Stimulated activated naive CD8-positive, alpha-beta T cell treated with anti-CD3 and anti-CD28 coated beads, Interleukin-15, Interleukin-2, amounts not matched to agents 100 U/mL and 50 U/mL, for 24 hours (primary cell): ENCODE measurements at regions not wholly inside any gene's neighbourhood (a gene's known extent, or its start where the extent isn't known, plus 50 kb on each side); places are given as distances from the start of the nearest gene placed in this dataset.

Experiments used
- ATAC-seq: fragments of 150-1000 bp; cut with Tn5 transposase; one replicate; pipeline ENCODE4 v1.10.0; 2021
- DNase-seq: peaks from one replicate; pipeline ENCODE4 v3.0.0; 2021

DNA sequence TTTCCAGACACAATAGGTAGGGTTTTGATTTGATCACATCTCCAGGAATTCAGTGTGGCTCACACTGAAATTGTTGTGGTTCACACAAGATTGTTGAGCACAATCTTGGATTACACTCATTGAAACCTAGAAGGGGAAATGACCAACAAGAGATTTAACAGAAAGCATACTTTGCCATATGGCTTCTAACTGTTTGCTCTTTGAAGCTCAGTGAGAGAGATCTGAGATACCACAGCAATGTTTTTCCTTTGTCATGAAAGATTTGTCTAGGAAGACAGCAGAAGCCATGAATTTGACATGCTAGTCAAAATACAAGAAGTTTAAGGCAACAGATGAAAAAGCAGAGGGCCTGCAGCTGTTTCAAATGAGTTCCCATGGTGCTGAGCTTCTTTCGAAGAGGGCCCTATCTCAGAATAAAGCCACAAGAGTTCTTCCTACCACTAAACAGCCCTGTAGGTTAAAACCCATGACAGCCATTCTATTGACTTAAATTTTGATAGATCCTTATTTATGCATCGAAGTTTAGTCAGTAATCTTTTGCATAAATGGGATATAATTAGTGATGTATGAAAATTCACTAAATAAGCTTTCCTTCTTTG, 650.4 kb downstream of the LTN1 start:
- DNase-seq (no peak), ATAC-seq (no peak)

DNA sequence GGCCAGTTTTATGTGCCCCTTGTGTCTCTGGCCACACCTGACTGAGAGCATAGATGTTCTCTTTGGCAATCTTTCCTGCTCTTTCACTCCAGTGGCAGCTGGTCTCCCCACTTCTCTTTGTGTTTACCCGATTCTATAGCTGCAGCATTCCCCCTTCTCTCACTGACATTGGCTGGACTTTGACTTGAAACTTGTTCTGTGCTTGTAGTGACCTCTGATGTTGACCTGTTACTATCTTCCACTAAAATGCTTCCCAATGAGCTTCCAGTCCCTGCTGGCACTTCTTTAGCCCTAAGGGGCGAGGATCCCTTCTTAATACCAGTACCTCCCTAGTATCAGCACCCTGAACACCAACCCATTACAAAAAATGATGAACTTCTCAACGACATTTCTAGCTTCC, 653.3 kb downstream of the LTN1 start:
- no peak for DNase-seq
- no peak for ATAC-seq

GRCh38 chr21:28338701-28339305, 653.9 kb downstream of the LTN1 start:
- ATAC-seq (no peak), DNase-seq (no peak)

- ATAC-seq (no peak), DNase-seq (no peak)
Observed at GRCh38 chr21:28337315-28337714, 655.4 kb downstream of the LTN1 start.

DNA sequence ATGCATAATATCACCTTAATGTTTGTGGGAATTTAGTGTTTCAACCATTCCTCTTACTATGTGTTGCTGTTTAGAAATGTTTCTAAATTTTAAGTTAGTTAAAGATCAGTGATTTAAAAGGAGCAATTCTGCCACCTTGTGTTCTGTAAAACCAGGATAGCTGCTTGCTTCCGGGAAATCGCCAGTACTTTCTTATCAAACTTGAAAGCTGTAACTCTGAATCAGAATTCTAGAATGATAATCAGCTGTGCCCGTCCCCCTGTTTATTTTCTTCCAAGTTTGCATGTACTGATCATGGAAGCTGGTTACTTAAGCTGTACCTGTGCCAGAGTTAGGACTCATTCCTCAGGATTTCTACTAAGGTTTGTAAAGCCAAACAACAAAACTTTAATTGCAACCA, 656.4 kb downstream of the LTN1 start:
- ATAC-seq = no peak
- DNase-seq = no peak

- DNase-seq = no peak
- peak; percentile 55 for ATAC-seq
Observed at GRCh38 chr21:28334407-28334806, 658.3 kb downstream of the LTN1 start.

DNA sequence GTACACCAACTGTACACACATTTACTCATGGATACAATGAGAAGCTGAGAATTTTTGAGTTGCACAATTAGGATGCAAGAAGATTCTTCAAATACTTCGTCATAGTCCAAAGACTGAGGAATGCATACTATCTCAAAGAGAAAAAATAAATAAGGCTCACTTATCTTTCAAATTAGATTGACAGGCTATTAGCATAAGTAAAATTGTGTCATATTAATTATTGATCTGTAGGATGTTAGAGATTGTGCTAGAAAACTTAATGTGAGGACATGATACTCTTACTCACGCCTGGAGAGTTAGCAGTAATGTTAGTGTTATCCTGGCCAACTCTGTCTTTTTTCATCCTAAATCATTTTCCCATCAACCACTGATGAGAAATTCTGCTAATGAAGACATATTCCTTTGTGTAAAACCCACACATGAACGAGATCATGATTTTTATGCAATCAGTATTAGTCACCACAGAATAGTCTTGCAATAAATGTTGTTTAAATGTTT, 659.0 kb downstream of the LTN1 start:
- ATAC-seq = no peak

GRCh38 chr21:28332796-28333195, 659.9 kb downstream of the LTN1 start:
- ATAC-seq (no peak), DNase-seq (no peak)

More for the DNA sequence above, 659.0 kb downstream of the LTN1 start:
- no peak for DNase-seq

GRCh38 chr21:28325618-28326017, 667.1 kb downstream of the LTN1 start:
- DNase-seq = no peak
- ATAC-seq = no peak

GRCh38 chr21:28324690-28325089, 668.0 kb downstream of the LTN1 start:
- ATAC-seq = no peak
- DNase-seq = no peak

GRCh38 chr21:28317177-28317950, 675.3 kb downstream of the LTN1 start:
- no peak for ATAC-seq

DNA sequence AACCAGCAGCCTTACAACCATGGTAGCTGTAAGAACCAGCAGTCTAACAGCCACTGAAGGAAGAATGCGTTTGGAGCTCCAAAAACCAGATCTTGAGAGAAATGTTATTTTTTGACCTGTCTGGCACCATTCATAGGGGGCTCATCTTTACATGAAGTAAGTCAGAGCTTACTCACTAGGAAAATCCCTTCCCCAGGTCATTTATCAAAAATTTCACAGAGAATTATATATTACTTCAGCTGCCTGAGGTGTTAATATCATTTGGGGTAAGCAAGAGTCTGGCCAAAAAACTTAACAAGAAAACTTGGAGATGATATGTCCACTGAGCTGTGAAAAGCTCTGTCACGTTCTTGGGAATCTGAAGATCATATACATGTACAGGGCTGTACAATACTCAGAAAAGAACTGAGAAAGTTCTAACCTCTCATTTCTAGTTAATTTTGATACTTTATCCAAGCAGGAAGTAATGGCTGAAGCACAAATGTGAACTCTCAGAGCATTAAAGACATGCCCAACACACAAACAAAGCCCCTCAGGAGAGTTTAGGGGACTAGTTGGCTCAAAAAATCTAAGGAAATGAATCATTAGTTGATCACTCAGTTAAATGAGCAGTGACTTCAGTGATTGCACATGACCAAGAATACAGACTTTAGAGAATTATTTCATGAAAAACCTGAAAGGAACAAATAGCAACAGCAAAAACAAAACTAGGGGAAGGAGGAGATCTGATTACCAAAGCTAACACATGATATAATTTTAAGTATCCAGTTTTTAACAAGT, 681.1 kb downstream of the LTN1 start:
- ATAC-seq = no peak

More at GRCh38 chr21:28317177-28317950, 675.3 kb downstream of the LTN1 start:
- DNase-seq = no peak

GRCh38 chr21:28310711-28311110, 682.0 kb downstream of the LTN1 start:
- no peak for DNase-seq
- ATAC-seq = no peak

More for the DNA sequence above, 681.1 kb downstream of the LTN1 start:
- DNase-seq = no peak

- no peak for ATAC-seq
- DNase-seq = no peak
Observed at GRCh38 chr21:28310171-28310685, 682.4 kb downstream of the LTN1 start.

- no peak for ATAC-seq
Observed at GRCh38 chr21:28309596-28309995, 683.1 kb downstream of the LTN1 start.

GRCh38 chr21:28308516-28308915, 684.2 kb downstream of the LTN1 start:
- no peak for ATAC-seq

More at GRCh38 chr21:28309596-28309995, 683.1 kb downstream of the LTN1 start:
- DNase-seq = no peak

GRCh38 chr21:28299946-28300345, 692.7 kb downstream of the LTN1 start:
- ATAC-seq (no peak), DNase-seq (no peak)

More at GRCh38 chr21:28308516-28308915, 684.2 kb downstream of the LTN1 start:
- no peak for DNase-seq

GRCh38 chr21:28298251-28298672, 694.4 kb downstream of the LTN1 start:
- DNase-seq = no peak
- no peak for ATAC-seq

- ATAC-seq (no peak), DNase-seq (no peak)
Observed at GRCh38 chr21:28294051-28294450, 698.6 kb downstream of the LTN1 start.

- ATAC-seq (no peak), DNase-seq (no peak)
Observed at GRCh38 chr21:28283641-28284490, 708.8 kb downstream of the LTN1 start.

DNA sequence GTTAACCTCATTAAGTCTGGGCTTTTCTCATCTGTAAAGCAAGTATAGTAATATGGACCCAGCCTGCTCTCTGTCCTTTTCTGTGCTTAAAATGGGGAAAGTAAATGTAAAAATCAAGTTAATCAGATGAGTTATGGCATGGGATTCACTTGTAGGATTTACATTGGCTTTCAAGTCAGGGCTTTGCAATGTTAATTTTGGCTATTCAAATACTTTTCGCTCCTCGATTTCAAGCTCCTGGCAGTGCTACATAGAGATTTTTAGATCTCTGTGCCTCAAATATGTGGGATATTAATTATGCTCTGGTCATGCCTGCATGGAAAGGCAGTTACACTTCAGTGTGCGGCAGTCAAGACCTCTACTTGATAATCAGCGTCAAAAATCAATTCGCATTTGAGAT, 709.8 kb downstream of the LTN1 start:
- ATAC-seq = no peak
- no peak for DNase-seq
